ENCODE measurements at regions not wholly inside any gene's neighbourhood (a gene's known extent, or its start where the extent isn't known, plus 50 kb on each side); places are given as distances from the start of the nearest gene placed in this dataset.

GRCh38 chr3:23668430-23668904 is 137.3 kb upstream of the UBE2E1 start (continued):
- TF ChIP-seq CTCF (IDR thresholded peaks at IDR 0.05; ENCODE audit: low read depth, low read length, missing input control), result no peak
- no peak for TF ChIP-seq ATF3 (IDR thresholded peaks at IDR 0.05)
- TF ChIP-seq NR2F2 (IDR thresholded peaks at IDR 0.05), result no peak
- no peak for TF ChIP-seq HNF4A (conservative IDR thresholded peaks at IDR 0.05)
- TF ChIP-seq RAD21 (IDR thresholded peaks at IDR 0.05), result no peak
- TF ChIP-seq EGR1 (IDR thresholded peaks at IDR 0.05; ENCODE audit: low read depth in 2 of 2), result no peak
- TF ChIP-seq JUND (IDR thresholded peaks at IDR 0.05), result no peak
- no peak for TF ChIP-seq SP1 (IDR thresholded peaks at IDR 0.05)
- TF ChIP-seq FOXA2 (IDR thresholded peaks at IDR 0.05), result no peak
- no peak for TF ChIP-seq YY1 (IDR thresholded peaks at IDR 0.05)
- no peak for TF ChIP-seq TAF1 (conservative IDR thresholded peaks at IDR 0.05)

- peaks cover 0 to 4% (median 2%) of the 10 kb centered on the region in 4 donors for H3K4me1 ChIP-seq (ENCODE audit: control insufficient read depth in 4 of 4, insufficient read depth in 4 of 4, low read length in 3 of 4)
- no peaks in the 10 kb centered on the region for H3K9me3 ChIP-seq (ENCODE audit: control insufficient read depth in 4 of 4, low read length in 3 of 4)
- no peak overlapping the region for H3K4me3 ChIP-seq (ENCODE audit: low read depth in 1 of 3, low read length in 3 of 3)
- no peak overlapping the region for H3K9ac ChIP-seq (ENCODE audit: low read depth in 1 of 2, low read length in 2 of 2)
- H3K27me3 ChIP-seq (ENCODE audit: control insufficient read depth in 4 of 4, insufficient read depth in 4 of 4, low read length in 3 of 4), result peaks cover 0 to 4% (median under 1%) of the 10 kb centered on the region in 4 donors
- H3K36me3 ChIP-seq (ENCODE audit: control insufficient read depth in 4 of 4, insufficient read depth in 3 of 4, low read depth in 1 of 4, low read length in 3 of 4), result no peaks in the 10 kb centered on the region
- TF ChIP-seq ZBTB33 (IDR thresholded peaks at IDR 0.05) (no peak), FOXA2 (IDR thresholded peaks at IDR 0.05) (no peak), NR2F2 (IDR thresholded peaks at IDR 0.05) (no peak), CTCF (IDR thresholded peaks at IDR 0.05; ENCODE audit: low read depth, low read length, missing input control) (no peak), GABPA (IDR thresholded peaks at IDR 0.05 in 1 of 2, conservative IDR thresholded peaks at IDR 0.05 in 1 of 2) (no peak), REST (IDR thresholded peaks at IDR 0.05) (no peak), JUND (IDR thresholded peaks at IDR 0.05) (no peak), HNF4A (conservative IDR thresholded peaks at IDR 0.05) (no peak), MAX (IDR thresholded peaks at IDR 0.05) (no peak), RAD21 (IDR thresholded peaks at IDR 0.05) (no peak), TAF1 (conservative IDR thresholded peaks at IDR 0.05) (no peak), YY1 (IDR thresholded peaks at IDR 0.05) (no peak)
- 80% methylated on average over 8 of the region's 8 CpGs for WGBS
- DNase-seq (ENCODE audit: low spot score), result no peak
- H3K27ac ChIP-seq (ENCODE audit: low read depth in 1 of 2, low read length in 2 of 2), result no peak overlapping the region
Observed at GRCh38 chr3:23669541-23670255, 136.1 kb upstream of the UBE2E1 start.

Measured in liver (tissue), 8 donors.